ENCODE measurements at regions not wholly inside any gene's neighbourhood (a gene's known extent, or its start where the extent isn't known, plus 50 kb on each side); places are given as distances from the start of the nearest gene placed in this dataset.

DNA sequence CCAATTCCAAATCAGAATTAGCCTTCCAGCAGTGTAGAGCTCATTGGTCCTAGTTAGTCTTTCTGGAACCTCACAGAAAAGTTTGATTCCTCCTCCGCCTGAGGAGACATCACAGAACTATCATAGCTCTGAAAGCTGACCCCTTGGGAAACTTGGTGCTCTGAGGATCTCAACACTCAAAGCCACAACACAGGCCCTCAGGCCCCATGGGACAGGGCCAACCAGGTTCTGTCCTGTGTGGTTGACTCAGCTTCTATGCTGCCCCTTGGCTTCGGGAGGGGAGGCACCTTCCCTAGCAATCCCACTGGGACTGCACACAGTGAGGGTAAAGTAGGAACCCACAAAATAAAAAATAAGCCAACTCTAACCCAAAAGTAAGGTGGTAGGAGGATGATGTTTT, 237.5 kb upstream of the ECI2 start:
- Histone ChIP-seq H3K27me3 (ENCODE audit: low read length) (no peaks in the 10 kb centered on the region), H3K4me1 (ENCODE audit: low read length) (no peaks in the 10 kb centered on the region), H3K9me3 (ENCODE audit: low read length) (no peaks in the 10 kb centered on the region), H3K4me2 (ENCODE audit: low read depth, low read length, poor library complexity, severe bottlenecking) (no peak overlapping the region), H3K79me2 (ENCODE audit: low read length) (no peaks in the 10 kb centered on the region), H3K36me3 (ENCODE audit: insufficient read depth, low read length) (no peaks in the 10 kb centered on the region), H2AFZ (ENCODE audit: low read length) (no peak overlapping the region), H3K9me2 (replicated peaks; ENCODE audit: insufficient read depth, low read length) (no peaks in the 10 kb centered on the region), H3K4me3 (ENCODE audit: low read length) (no peak overlapping the region), H4K20me1 (ENCODE audit: insufficient read depth, low read depth, low read length) (no peaks in the 10 kb centered on the region), H3K27ac (ENCODE audit: low read length) (no peak overlapping the region), H3K9ac (ENCODE audit: low read length) (no peak overlapping the region)
- DNase-seq: no peak

DNA sequence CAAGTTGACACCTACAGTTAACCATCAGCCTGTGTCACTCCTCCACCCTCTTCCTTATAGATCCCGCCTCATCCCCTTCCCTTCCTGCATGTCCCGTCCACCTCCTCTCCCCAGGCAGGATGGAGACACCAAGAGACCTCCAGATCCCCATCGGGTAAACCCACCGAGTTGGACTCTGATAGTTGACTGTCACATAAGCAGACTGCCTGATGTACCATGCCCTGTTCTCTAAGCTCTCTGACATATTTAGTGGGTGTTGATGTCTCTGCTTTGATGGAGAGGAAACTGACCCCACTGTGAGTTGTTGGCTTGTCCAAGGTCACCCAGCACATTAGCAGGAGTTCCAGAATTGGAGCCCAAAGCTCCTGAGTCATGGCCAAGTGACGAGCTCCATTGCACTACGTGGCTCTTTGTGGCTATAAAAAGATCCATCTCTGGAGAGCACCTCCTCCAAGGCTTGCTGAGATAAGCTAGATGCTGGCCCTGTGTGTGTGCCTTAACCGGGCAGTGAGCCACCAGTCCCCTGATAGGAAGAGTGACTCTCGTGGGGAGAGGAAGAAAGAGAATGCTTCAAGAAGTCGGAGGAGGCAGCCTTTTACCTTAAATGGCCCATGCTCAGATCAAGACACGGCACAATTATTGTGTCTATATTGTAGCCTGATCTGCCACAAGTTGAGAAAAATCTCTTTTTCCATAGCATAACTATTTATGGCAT, 236.0 kb upstream of the ECI2 start:
- H3K9ac ChIP-seq (ENCODE audit: low read length): no peak overlapping the region
- no peaks in the 10 kb centered on the region for H3K9me2 ChIP-seq (replicated peaks; ENCODE audit: insufficient read depth, low read length)
- no peak overlapping the region for H3K4me2 ChIP-seq (ENCODE audit: low read depth, low read length, poor library complexity, severe bottlenecking)
- no peaks in the 10 kb centered on the region for H3K4me1 ChIP-seq (ENCODE audit: low read length)
- no peaks in the 10 kb centered on the region for H3K79me2 ChIP-seq (ENCODE audit: low read length)
- H3K27ac ChIP-seq (ENCODE audit: low read length): no peak overlapping the region
- H3K27me3 ChIP-seq (ENCODE audit: low read length): no peaks in the 10 kb centered on the region
- no peaks in the 10 kb centered on the region for H4K20me1 ChIP-seq (ENCODE audit: insufficient read depth, low read depth, low read length)
- H2AFZ ChIP-seq (ENCODE audit: low read length): no peak overlapping the region
- H3K9me3 ChIP-seq (ENCODE audit: low read length): no peaks in the 10 kb centered on the region
- H3K4me3 ChIP-seq (ENCODE audit: low read length): no peak overlapping the region
- H3K36me3 ChIP-seq (ENCODE audit: insufficient read depth, low read length): no peaks in the 10 kb centered on the region
- DNase-seq: no peak

DNA sequence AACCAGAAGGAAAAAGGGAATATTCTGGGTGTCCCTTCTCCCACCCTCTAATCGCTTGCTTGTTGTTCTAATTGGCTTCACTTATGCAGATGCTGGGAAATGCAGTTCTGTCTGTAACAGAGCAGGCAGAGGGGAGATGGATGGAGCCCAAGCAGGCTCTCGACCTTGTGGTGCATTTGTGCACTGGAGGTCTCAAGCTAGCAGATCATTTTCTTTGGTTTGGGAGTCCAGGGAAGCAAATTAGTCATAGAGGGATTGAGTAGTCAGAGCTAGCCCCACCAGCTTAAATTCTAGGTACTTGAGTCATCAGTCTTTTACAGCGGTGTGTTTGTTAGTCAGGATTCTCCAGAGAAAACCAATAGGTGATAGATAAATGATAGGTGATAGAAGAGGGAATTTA, 234.7 kb upstream of the ECI2 start:
- Histone ChIP-seq H3K4me3 (ENCODE audit: low read length) (no peak overlapping the region), H3K79me2 (ENCODE audit: low read length) (no peaks in the 10 kb centered on the region), H3K27ac (ENCODE audit: low read length) (no peak overlapping the region), H4K20me1 (ENCODE audit: insufficient read depth, low read depth, low read length) (no peaks in the 10 kb centered on the region), H3K27me3 (ENCODE audit: low read length) (no peaks in the 10 kb centered on the region), H3K4me1 (ENCODE audit: low read length) (no peaks in the 10 kb centered on the region), H3K4me2 (ENCODE audit: low read depth, low read length, poor library complexity, severe bottlenecking) (no peak overlapping the region), H3K9me2 (replicated peaks; ENCODE audit: insufficient read depth, low read length) (no peaks in the 10 kb centered on the region), H2AFZ (ENCODE audit: low read length) (no peak overlapping the region), H3K36me3 (ENCODE audit: insufficient read depth, low read length) (no peaks in the 10 kb centered on the region), H3K9ac (ENCODE audit: low read length) (no peak overlapping the region), H3K9me3 (ENCODE audit: low read length) (no peaks in the 10 kb centered on the region)
- no peak for DNase-seq

DNA sequence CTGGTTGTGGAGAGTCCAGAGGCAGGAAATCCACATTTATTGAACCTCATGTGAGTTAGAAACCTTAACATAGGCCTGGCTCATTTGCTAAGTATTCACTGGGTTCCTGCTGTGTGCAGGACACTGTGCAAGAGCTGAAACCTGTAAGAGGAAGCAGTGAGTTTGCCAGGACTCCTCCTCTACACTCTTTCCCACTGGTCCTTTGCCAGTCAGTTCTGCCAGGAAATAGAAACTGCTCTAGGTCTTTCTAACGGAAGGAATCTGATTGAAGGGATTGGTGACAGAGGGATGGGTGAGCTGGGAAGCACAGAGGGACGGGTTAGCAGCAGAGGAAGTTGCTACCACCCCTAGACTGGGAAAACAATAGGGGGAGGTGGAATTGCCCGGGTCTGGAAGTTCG, 234.2 kb upstream of the ECI2 start:
- Histone ChIP-seq H2AFZ (ENCODE audit: low read length) (no peak overlapping the region), H3K4me1 (ENCODE audit: low read length) (no peaks in the 10 kb centered on the region), H4K20me1 (ENCODE audit: insufficient read depth, low read depth, low read length) (no peaks in the 10 kb centered on the region), H3K27me3 (ENCODE audit: low read length) (no peaks in the 10 kb centered on the region), H3K36me3 (ENCODE audit: insufficient read depth, low read length) (no peaks in the 10 kb centered on the region), H3K27ac (ENCODE audit: low read length) (no peak overlapping the region), H3K4me3 (ENCODE audit: low read length) (no peak overlapping the region), H3K4me2 (ENCODE audit: low read depth, low read length, poor library complexity, severe bottlenecking) (no peak overlapping the region), H3K79me2 (ENCODE audit: low read length) (no peaks in the 10 kb centered on the region), H3K9ac (ENCODE audit: low read length) (no peak overlapping the region), H3K9me3 (ENCODE audit: low read length) (no peaks in the 10 kb centered on the region), H3K9me2 (replicated peaks; ENCODE audit: insufficient read depth, low read length) (no peaks in the 10 kb centered on the region)
- DNase-seq: no peak

DNA sequence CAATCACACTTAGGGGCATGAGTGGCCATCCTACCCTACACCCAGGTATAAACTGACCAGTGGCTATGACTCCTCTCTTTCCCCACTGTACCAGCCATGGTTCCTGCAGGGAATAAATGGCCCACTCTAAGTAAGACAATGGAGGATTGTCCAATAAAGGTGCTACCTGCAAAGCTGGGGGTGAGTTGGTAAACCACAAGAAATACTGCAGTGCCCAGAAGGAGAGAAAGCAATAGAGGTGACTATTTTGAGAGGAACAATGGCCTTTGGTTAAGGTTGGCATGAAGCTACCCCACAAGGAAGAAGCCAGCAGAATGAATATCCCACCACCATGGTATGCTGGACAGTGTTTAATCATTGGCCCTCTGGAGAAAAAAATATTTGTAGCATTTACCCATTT, 233.3 kb upstream of the ECI2 start:
- H3K27ac ChIP-seq (ENCODE audit: low read length): no peak overlapping the region
- H3K9me2 ChIP-seq (replicated peaks; ENCODE audit: insufficient read depth, low read length): no peaks in the 10 kb centered on the region
- H3K27me3 ChIP-seq (ENCODE audit: low read length): no peaks in the 10 kb centered on the region
- H3K4me3 ChIP-seq (ENCODE audit: low read length): no peak overlapping the region
- H3K4me1 ChIP-seq (ENCODE audit: low read length): no peaks in the 10 kb centered on the region
- H3K36me3 ChIP-seq (ENCODE audit: insufficient read depth, low read length): no peaks in the 10 kb centered on the region
- no peaks in the 10 kb centered on the region for H3K9me3 ChIP-seq (ENCODE audit: low read length)
- no peaks in the 10 kb centered on the region for H4K20me1 ChIP-seq (ENCODE audit: insufficient read depth, low read depth, low read length)
- no peak overlapping the region for H2AFZ ChIP-seq (ENCODE audit: low read length)
- no peak overlapping the region for H3K9ac ChIP-seq (ENCODE audit: low read length)
- H3K4me2 ChIP-seq (ENCODE audit: low read depth, low read length, poor library complexity, severe bottlenecking): no peak overlapping the region
- H3K79me2 ChIP-seq (ENCODE audit: low read length): no peaks in the 10 kb centered on the region
- DNase-seq: no peak

DNA sequence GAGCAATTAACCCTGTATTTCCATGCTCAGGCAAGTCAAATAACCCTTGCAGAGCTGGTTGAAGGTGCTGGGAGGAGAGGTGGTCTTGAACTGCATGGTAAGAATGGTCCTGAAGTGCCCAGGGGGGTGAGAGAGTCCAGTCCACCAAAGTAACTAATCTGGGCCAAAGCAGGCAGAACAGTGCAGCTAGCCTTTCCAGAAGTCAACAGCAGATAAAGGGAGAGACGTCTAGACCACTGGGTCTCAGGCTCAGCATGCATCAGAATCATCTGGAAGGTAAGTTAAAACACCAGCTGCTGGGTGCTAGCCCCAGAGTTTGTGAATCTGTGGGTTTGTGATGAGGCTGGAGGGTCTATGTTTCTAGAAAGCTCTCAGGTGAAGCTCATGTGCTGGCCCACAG, 232.3 kb upstream of the ECI2 start:
- H4K20me1 ChIP-seq (ENCODE audit: insufficient read depth, low read depth, low read length): no peaks in the 10 kb centered on the region
- H3K9me3 ChIP-seq (ENCODE audit: low read length): no peaks in the 10 kb centered on the region
- no peak overlapping the region for H2AFZ ChIP-seq (ENCODE audit: low read length)
- DNase-seq: no peak
- H3K27ac ChIP-seq (ENCODE audit: low read length): no peak overlapping the region
- H3K9ac ChIP-seq (ENCODE audit: low read length): no peak overlapping the region
- no peaks in the 10 kb centered on the region for H3K27me3 ChIP-seq (ENCODE audit: low read length)
- H3K4me1 ChIP-seq (ENCODE audit: low read length): no peaks in the 10 kb centered on the region
- no peak overlapping the region for H3K4me2 ChIP-seq (ENCODE audit: low read depth, low read length, poor library complexity, severe bottlenecking)
- H3K9me2 ChIP-seq (replicated peaks; ENCODE audit: insufficient read depth, low read length): no peaks in the 10 kb centered on the region
- H3K4me3 ChIP-seq (ENCODE audit: low read length): no peak overlapping the region
- H3K36me3 ChIP-seq (ENCODE audit: insufficient read depth, low read length): no peaks in the 10 kb centered on the region
- H3K79me2 ChIP-seq (ENCODE audit: low read length): no peaks in the 10 kb centered on the region

DNA sequence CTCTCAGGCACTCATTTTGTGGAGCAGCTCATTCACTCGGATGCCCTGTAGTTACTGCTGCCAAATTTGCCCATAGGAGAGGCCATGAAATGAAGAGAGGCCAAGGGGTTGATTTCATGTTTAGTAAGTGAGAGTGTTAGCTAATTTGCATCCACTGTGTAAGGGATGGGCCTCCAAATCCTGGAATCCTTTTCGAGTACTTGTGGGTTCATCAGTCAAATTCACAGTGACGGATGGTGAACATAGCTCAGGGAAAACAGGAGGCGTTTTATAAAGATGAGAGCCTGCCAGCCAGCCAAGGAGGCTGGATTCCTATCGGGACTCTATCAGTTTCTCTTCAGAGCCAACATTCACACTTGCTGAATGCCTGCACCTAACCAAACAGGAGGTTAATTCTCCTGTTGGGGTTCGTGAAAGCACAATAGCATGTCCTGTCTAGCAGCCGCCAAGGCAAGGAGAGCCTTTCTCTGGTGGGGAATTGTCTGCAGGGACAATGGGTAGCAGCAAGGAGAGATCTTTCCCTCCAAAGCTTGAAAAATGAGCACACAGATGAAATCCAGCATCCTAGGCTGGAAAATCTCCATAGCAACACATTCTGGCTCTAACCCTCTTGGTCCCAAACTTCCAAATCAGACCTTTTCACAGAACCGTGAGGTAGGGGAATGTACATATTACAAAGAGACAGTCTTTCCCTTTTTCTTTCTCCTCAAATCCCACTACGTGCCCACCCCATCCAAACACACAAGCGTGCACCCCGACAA, 231.4 kb upstream of the ECI2 start:
- H4K20me1 ChIP-seq (ENCODE audit: insufficient read depth, low read depth, low read length): no peaks in the 10 kb centered on the region
- H3K4me2 ChIP-seq (ENCODE audit: low read depth, low read length, poor library complexity, severe bottlenecking): no peak overlapping the region
- H3K36me3 ChIP-seq (ENCODE audit: insufficient read depth, low read length): no peaks in the 10 kb centered on the region
- H3K9me3 ChIP-seq (ENCODE audit: low read length): no peaks in the 10 kb centered on the region
- no peaks in the 10 kb centered on the region for H3K9me2 ChIP-seq (replicated peaks; ENCODE audit: insufficient read depth, low read length)
- no peak overlapping the region for H3K27ac ChIP-seq (ENCODE audit: low read length)
- no peak for DNase-seq
- no peaks in the 10 kb centered on the region for H3K79me2 ChIP-seq (ENCODE audit: low read length)
- H3K27me3 ChIP-seq (ENCODE audit: low read length): no peaks in the 10 kb centered on the region
- H3K4me3 ChIP-seq (ENCODE audit: low read length): no peak overlapping the region
- no peaks in the 10 kb centered on the region for H3K4me1 ChIP-seq (ENCODE audit: low read length)
- no peak overlapping the region for H3K9ac ChIP-seq (ENCODE audit: low read length)
- no peak overlapping the region for H2AFZ ChIP-seq (ENCODE audit: low read length)

DNA sequence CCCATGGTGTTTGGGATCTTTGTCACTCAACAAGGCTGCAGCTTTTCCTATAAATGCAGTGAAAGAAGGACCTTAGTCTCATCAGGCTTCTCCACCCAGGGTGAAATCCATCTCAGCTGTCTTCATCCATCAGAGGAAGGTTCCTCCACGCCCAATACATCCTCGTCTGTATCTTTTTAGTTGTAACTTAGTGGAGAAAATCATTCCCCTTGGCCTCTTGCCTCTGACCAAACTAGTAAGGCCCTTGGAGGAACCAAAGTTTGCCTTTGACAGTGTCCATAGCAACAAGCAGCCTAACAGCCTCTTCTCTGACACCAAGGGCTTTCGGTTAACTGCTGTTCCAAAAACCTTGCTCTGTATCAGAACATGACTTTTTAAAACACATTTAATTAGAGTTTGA, 230.3 kb upstream of the ECI2 start:
- Histone ChIP-seq H3K9ac (ENCODE audit: low read length) (no peak overlapping the region), H3K4me3 (ENCODE audit: low read length) (no peak overlapping the region), H3K9me2 (replicated peaks; ENCODE audit: insufficient read depth, low read length) (no peaks in the 10 kb centered on the region), H3K9me3 (ENCODE audit: low read length) (no peaks in the 10 kb centered on the region), H3K27me3 (ENCODE audit: low read length) (no peaks in the 10 kb centered on the region), H3K79me2 (ENCODE audit: low read length) (no peaks in the 10 kb centered on the region), H2AFZ (ENCODE audit: low read length) (no peak overlapping the region), H3K4me2 (ENCODE audit: low read depth, low read length, poor library complexity, severe bottlenecking) (no peak overlapping the region), H3K4me1 (ENCODE audit: low read length) (no peaks in the 10 kb centered on the region), H4K20me1 (ENCODE audit: insufficient read depth, low read depth, low read length) (no peaks in the 10 kb centered on the region), H3K36me3 (ENCODE audit: insufficient read depth, low read length) (no peaks in the 10 kb centered on the region), H3K27ac (ENCODE audit: low read length) (no peak overlapping the region)
- DNase-seq: no peak
